WTC11 (cell line): ENCODE measurements at regions not wholly inside any gene's neighbourhood (a gene's known extent, or its start where the extent isn't known, plus 50 kb on each side); places are given as distances from the start of the nearest gene placed in this dataset.

Experiments
- ATAC-seq: fragments of 200-7000 bp; cut with Tn5 transposase; 2 replicates; pipeline ENCODE4 v1.10.0; 2021; ENCODE audit warnings: mild to moderate bottlenecking, moderate library complexity
- CTCF ChIA-PET: fragments of 300-600 bp; sonication (Branson Sonifier 250); formaldehyde crosslinking; loops from one replicate; lab custom pipeline; 2021; ENCODE audit warnings: antibody characterized with exemption; lab: Charles Lee
- POLR2A ChIA-PET: fragments of 350-600 bp; sonication (Branson Sonifier 250); formaldehyde crosslinking; loops from one replicate; lab custom pipeline; 2021; ENCODE audit warnings: antibody characterized with exemption; lab: Charles Lee
- DNase-seq: peaks from one replicate; pipeline ENCODE4 v3.0.0; 2021; ENCODE audit warnings: low spot score
- H3K27ac Mint-ChIP-seq: 2 replicates; pipeline ENCODE4 v1.8.0; 2021; ENCODE audit warnings: mixed read lengths
- H3K27me3 Mint-ChIP-seq: 2 replicates; pipeline ENCODE4 v1.8.0; 2021; ENCODE audit warnings: low read depth, mild to moderate bottlenecking, moderate library complexity, mixed read lengths
- H3K36me3 Mint-ChIP-seq: 2 replicates; pipeline ENCODE4 v1.8.0; 2021; ENCODE audit warnings: mixed read lengths
- H3K4me1 Mint-ChIP-seq: 2 replicates; pipeline ENCODE4 v1.8.0; 2022; ENCODE audit warnings: mixed read lengths
- H3K4me3 Mint-ChIP-seq: 2 replicates; pipeline ENCODE4 v1.8.0; 2021; ENCODE audit warnings: mild to moderate bottlenecking, moderate library complexity, mixed read lengths
- H3K9me3 Mint-ChIP-seq: 2 replicates; pipeline ENCODE4 v1.8.0; 2021; ENCODE audit warnings: mixed read lengths
- CBFB ChIP-seq: sonication (generic); formaldehyde crosslinking; IDR thresholded peaks from 2 replicates; pipeline ENCODE4 v1.8.1; 2022; ENCODE audit warnings: mild to moderate bottlenecking, low read depth, missing genetic modification reagents
- CREM ChIP-seq: sonication (generic); formaldehyde crosslinking; IDR thresholded peaks from 2 replicates; pipeline ENCODE4 v1.8.1; 2022; ENCODE audit warnings: mild to moderate bottlenecking, missing genetic modification reagents, moderate library complexity
- MLX ChIP-seq: sonication (generic); formaldehyde crosslinking; IDR thresholded peaks from 2 replicates; pipeline ENCODE4 v1.8.1; 2023; ENCODE audit warnings: mild to moderate bottlenecking, missing genetic modification reagents, moderate library complexity
- NFYB ChIP-seq: sonication (generic); formaldehyde crosslinking; conservative IDR thresholded peaks from 2 replicates; pipeline ENCODE4 v1.8.0; 2022; ENCODE audit warnings: low read depth, missing genetic modification reagents
- PREB ChIP-seq: sonication (generic); formaldehyde crosslinking; IDR thresholded peaks from 2 replicates; pipeline ENCODE4 v1.8.1; 2022; ENCODE audit warnings: mild to moderate bottlenecking, missing genetic modification reagents, moderate library complexity, borderline replicate concordance
- SMAD4 ChIP-seq: sonication (generic); formaldehyde crosslinking; IDR thresholded peaks from 2 replicates; pipeline ENCODE4 v1.8.0; 2022; ENCODE audit warnings: mild to moderate bottlenecking, missing genetic modification reagents
- TEAD1 ChIP-seq: sonication (generic); formaldehyde crosslinking; IDR thresholded peaks from 2 replicates; pipeline ENCODE4 v1.8.0; 2022; ENCODE audit warnings: mild to moderate bottlenecking, missing genetic modification reagents
- TEAD4 ChIP-seq: sonication (generic); formaldehyde crosslinking; IDR thresholded peaks from 2 replicates; pipeline ENCODE4 v1.8.0; 2022; ENCODE audit warnings: mild to moderate bottlenecking, missing genetic modification reagents
- ZBTB21 ChIP-seq: sonication (generic); formaldehyde crosslinking; IDR thresholded peaks from 2 replicates; pipeline ENCODE4 v1.8.1; 2023; ENCODE audit warnings: mild to moderate bottlenecking, missing genetic modification reagents, borderline replicate concordance
- ZNF317 ChIP-seq: sonication (generic); formaldehyde crosslinking; IDR thresholded peaks from 2 replicates; pipeline ENCODE4 v1.8.1; 2023; ENCODE audit warnings: low read depth, mild to moderate bottlenecking, moderate library complexity, missing genetic modification reagents, borderline replicate concordance
- ZNF396 ChIP-seq: fragments of 250-450 bp; sonication (Bioruptor Pico); IDR thresholded peaks from 2 replicates; pipeline ENCODE4 v1.8.0; 2021; ENCODE audit warnings: mild to moderate bottlenecking, moderate library complexity, borderline replicate concordance
- TF ChIP-seq, protein P1 (sequence below): sonication (generic); formaldehyde crosslinking; IDR thresholded peaks from 2 replicates; pipeline ENCODE4 v1.8.0; 2023; ENCODE audit warnings: missing genetic modification reagents, mild to moderate bottlenecking, borderline replicate concordance
- TF ChIP-seq, protein P2 (sequence below): sonication (generic); formaldehyde crosslinking; IDR thresholded peaks from 2 replicates; pipeline ENCODE4 v1.8.0; 2023; ENCODE audit warnings: mild to moderate bottlenecking, missing genetic modification reagents
- TF ChIP-seq, protein P3 (sequence below): fragments of 250-450 bp; sonication (Bioruptor Pico); conservative IDR thresholded peaks from 2 replicates; pipeline ENCODE4 v1.9.0; 2021; ENCODE audit warnings: mild to moderate bottlenecking

DNA sequence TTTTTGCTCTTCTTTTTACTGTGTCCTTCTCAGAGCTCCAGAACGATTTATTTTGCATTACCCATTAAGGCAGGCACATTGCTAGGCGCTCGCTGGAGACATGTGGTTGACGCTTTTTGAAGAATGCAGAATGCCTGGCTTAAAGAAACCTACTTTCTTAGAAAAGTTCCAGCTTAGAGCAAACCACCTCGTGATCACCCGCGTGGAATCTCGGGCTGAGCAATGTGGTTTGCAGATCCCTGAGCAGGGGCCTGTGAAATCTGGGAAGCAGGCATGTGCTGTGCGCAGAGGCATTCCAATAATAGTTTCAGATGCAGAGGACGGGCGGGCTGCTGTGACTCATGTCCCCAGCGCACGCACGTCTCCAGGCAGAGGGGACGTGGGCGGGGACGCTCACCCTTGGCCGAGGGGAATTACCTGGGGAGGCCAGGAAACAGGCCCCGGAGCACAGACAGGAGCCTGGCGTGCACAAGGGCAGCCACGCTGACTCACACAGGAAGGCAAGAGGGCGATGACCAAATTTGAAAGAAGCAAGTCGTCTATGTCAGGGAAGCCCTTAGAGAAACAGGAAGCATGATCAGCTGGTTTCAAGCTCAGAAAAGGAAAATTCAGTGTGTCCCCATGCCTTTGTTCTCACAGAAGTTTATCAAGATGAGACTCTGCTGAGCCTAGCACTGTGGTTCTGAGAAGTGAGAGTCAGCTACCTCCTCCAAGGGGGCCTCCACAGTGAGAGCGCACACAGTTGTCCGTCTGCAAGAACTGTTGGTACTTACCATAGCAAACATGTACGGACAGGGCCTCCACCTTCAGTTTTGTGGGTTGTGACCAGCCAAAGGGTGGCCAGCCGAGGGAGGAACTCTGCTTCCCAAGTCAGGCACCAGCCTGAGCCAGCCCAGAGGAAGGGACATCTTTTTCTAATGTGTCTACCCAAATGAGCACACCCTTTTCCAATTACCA lies 218.6 kb downstream of the PIK3R1 start:
- no peak for DNase-seq
- no peak overlapping the region for H3K27ac Mint-ChIP-seq
- no peaks in the 10 kb centered on the region for H3K36me3 Mint-ChIP-seq
- TF ChIP-seq ZNF396 (CRISPR knock-in tag) = no peak
- no peak for TF ChIP-seq TEAD4 (CRISPR knock-in tag)
- no peak for TF ChIP-seq TEAD1 (CRISPR knock-in tag)
- no peak for TF ChIP-seq SMAD4 (CRISPR knock-in tag)
- TF ChIP-seq, protein P1, sequence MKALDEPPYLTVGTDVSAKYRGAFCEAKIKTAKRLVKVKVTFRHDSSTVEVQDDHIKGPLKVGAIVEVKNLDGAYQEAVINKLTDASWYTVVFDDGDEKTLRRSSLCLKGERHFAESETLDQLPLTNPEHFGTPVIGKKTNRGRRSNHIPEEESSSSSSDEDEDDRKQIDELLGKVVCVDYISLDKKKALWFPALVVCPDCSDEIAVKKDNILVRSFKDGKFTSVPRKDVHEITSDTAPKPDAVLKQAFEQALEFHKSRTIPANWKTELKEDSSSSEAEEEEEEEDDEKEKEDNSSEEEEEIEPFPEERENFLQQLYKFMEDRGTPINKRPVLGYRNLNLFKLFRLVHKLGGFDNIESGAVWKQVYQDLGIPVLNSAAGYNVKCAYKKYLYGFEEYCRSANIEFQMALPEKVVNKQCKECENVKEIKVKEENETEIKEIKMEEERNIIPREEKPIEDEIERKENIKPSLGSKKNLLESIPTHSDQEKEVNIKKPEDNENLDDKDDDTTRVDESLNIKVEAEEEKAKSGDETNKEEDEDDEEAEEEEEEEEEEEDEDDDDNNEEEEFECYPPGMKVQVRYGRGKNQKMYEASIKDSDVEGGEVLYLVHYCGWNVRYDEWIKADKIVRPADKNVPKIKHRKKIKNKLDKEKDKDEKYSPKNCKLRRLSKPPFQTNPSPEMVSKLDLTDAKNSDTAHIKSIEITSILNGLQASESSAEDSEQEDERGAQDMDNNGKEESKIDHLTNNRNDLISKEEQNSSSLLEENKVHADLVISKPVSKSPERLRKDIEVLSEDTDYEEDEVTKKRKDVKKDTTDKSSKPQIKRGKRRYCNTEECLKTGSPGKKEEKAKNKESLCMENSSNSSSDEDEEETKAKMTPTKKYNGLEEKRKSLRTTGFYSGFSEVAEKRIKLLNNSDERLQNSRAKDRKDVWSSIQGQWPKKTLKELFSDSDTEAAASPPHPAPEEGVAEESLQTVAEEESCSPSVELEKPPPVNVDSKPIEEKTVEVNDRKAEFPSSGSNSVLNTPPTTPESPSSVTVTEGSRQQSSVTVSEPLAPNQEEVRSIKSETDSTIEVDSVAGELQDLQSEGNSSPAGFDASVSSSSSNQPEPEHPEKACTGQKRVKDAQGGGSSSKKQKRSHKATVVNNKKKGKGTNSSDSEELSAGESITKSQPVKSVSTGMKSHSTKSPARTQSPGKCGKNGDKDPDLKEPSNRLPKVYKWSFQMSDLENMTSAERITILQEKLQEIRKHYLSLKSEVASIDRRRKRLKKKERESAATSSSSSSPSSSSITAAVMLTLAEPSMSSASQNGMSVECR (CRISPR knock-in tag) = no peak
- TF ChIP-seq CBFB (CRISPR knock-in tag) = no peak
- TF ChIP-seq, protein P2, sequence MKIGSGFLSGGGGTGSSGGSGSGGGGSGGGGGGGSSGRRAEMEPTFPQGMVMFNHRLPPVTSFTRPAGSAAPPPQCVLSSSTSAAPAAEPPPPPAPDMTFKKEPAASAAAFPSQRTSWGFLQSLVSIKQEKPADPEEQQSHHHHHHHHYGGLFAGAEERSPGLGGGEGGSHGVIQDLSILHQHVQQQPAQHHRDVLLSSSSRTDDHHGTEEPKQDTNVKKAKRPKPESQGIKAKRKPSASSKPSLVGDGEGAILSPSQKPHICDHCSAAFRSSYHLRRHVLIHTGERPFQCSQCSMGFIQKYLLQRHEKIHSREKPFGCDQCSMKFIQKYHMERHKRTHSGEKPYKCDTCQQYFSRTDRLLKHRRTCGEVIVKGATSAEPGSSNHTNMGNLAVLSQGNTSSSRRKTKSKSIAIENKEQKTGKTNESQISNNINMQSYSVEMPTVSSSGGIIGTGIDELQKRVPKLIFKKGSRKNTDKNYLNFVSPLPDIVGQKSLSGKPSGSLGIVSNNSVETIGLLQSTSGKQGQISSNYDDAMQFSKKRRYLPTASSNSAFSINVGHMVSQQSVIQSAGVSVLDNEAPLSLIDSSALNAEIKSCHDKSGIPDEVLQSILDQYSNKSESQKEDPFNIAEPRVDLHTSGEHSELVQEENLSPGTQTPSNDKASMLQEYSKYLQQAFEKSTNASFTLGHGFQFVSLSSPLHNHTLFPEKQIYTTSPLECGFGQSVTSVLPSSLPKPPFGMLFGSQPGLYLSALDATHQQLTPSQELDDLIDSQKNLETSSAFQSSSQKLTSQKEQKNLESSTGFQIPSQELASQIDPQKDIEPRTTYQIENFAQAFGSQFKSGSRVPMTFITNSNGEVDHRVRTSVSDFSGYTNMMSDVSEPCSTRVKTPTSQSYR = no peak
- TF ChIP-seq MLX = no peak
- TF ChIP-seq NFYB = no peak
- no peak for TF ChIP-seq ZBTB21 (CRISPR knock-in tag)
- CTCF ChIA-PET = interaction anchor here (1.1 kb wide), 1 partner anchor 148 kb away, joined by 3 read pairs; no protein-coding TSS in a partner anchor
- ATAC-seq = no peak; the same call in 1 of the 2 replicates
- no peaks in the 10 kb centered on the region for H3K9me3 Mint-ChIP-seq
- peaks cover 6% of the 10 kb centered on the region; the same call in 1 of the 2 replicates for H3K4me1 Mint-ChIP-seq
- H3K27me3 Mint-ChIP-seq = no peaks in the 10 kb centered on the region; the same call in 1 of the 2 replicates
- POLR2A ChIA-PET = no interaction called here
- H3K4me3 Mint-ChIP-seq = no peak overlapping the region

DNA sequence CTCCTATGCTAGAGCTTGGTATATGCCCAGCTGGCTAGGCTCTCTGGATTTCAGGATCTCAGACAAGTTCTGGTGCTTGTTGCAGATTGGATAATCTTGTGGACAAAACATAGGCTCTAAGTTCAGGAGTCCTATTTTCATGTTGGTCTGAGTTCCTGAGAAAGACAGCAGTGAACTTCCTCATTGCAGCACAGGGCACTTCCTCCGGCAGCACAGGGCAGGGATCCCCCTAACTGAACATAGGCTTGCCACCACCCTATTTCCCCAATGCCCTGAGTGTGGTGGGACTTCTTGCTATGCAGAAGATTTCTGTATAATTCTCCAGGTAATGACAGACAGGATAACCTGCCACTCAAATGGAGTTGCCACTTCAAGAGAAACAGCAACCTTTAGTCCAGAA lies 220.1 kb downstream of the PIK3R1 start:
- Mint-ChIP-seq H3K27ac (no peak overlapping the region), H3K4me3 (no peak overlapping the region), H3K27me3 (no peaks in the 10 kb centered on the region; the same call in 1 of the 2 replicates), H3K4me1 (peaks cover 6% of the 10 kb centered on the region; the same call in 1 of the 2 replicates), H3K9me3 (peaks cover 5% of the 10 kb centered on the region; the same call in 1 of the 2 replicates), H3K36me3 (no peaks in the 10 kb centered on the region)
- POLR2A ChIA-PET = no interaction called here
- CTCF ChIA-PET = interaction anchor here (1.1 kb wide), 1 partner anchor 149 kb away, joined by 3 read pairs; no protein-coding TSS in a partner anchor
- DNase-seq = no peak
- TF ChIP-seq, protein P3, sequence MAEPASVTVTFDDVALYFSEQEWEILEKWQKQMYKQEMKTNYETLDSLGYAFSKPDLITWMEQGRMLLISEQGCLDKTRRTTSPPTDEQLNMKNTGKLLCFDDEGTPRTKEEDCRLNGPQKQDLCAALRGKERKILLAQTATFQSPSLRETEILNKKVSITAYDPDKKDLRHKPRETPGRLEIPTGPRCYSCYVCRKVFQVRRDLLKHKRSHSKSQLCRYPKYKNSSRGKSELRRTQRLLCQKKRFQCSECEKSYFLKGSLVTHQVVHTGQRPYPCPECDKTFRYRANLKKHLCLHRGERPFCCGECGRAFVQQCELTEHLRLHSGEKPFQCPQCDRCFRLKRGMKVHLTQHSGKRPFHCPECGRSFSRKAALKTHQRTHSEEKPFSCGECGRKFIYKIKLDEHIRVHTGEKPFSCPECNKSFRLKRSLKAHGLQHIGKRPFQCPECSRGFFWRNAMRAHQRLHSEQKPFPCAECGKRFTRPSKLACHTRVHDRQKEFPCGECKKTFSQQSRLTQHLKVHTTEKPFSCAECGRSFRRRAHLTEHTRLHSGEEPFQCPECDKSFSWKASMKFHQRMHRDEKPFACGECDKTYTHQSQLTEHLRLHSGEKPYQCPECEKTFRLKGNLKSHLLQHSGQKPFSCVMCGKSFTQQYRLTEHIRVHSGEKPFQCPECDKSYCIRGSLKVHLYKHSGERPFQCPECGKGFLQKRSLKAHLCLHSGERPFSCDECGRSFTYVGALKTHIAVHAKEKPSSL = no peak
- TF ChIP-seq CREM (CRISPR knock-in tag) (no peak), ZNF317 (no peak), PREB (no peak)
- no peak for ATAC-seq
